BE2C (cell line): ENCODE measurements at regions not wholly inside any gene's neighbourhood (a gene's known extent, or its start where the extent isn't known, plus 50 kb on each side); places are given as distances from the start of the nearest gene placed in this dataset.
A peak's percentile ranks its signal among the peaks of the same experiment; 100 is the strongest.
"Not testable (repeated sequence)": the region's sequence is repeated elsewhere in the genome, so short reads cannot be mapped to it uniquely, and the experiment has no call there.

Source experiments
- DNase-seq: peaks from one replicate; pipeline ENCODE4 v3.0.0-alpha.2; 2020
- H3K27me3 ChIP-seq: fragments of 250-450 bp; sonication (Bioruptor Pico); 2 replicates; pipeline ENCODE4 v1.5.1; 2020; ENCODE audit warnings: mild to moderate bottlenecking
- H3K36me3 ChIP-seq: fragments of 250-450 bp; sonication (Bioruptor Pico); 2 replicates; pipeline ENCODE4 v1.5.1; 2020; ENCODE audit warnings: mild to moderate bottlenecking
- H3K4me1 ChIP-seq: fragments of 250-450 bp; sonication (Bioruptor Pico); 2 replicates; pipeline ENCODE4 v1.5.1; 2020
- H3K4me3 ChIP-seq: 2 replicates; pipeline ENCODE4 v1.5.1; 2011; ENCODE audit warnings: low read depth, low read length
- H3K9me3 ChIP-seq: fragments of 250-450 bp; sonication (Bioruptor Pico); 2 replicates; pipeline ENCODE4 v1.5.1; 2020
- CTCF ChIP-seq: IDR thresholded peaks from 2 replicates; pipeline ENCODE4 v1.5.1; 2012; ENCODE audit warnings: mild to moderate bottlenecking, low read depth, low read length

DNA sequence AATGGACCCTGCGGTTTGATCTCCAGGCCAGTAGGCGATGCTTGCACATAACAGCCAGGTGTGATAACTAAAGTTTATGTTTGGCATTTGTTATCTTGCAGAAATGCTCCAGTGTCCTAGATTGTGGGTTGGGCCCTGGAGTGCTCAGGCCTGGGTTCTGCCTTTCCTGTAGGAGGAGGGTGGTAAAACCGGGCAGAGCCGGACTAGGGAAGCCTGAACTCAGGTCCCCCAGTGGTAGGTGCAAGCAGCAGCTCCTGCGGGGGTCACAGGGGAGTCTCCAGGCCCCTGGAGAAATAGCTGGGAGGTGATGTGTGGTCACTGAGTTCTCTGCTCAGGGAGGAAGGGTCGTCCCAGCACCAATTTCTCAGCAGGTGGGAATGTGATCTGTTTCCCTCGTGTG lies 538.3 kb upstream of the ANO3 start:
- TF ChIP-seq CTCF, result no peak
- no peak for DNase-seq
- H3K4me1 ChIP-seq, result no peaks in the 10 kb centered on the region

DNA sequence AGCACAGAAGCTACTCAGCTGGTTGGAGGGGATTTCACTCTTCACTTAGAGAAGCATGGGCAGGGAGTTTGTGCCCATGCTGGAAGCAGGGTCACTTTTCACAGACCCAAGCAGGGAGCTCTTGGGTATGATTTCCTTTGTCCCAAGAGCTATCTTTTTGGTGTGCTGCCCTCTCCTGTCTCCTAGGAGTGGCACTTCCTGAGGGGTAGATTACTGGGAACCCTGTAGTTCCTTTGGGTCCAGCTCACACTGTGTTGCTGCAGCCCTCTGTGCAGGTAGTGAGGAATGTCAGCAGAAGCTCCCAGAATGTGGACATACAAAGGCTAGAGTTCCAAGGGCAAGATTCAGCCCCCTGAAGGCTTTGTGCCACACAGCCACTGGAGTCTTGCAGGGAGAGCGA lies 537.1 kb upstream of the ANO3 start:
- Histone ChIP-seq H3K4me3 (no peak overlapping the region), H3K9me3 (no peaks in the 10 kb centered on the region), H3K4me1 (no peaks in the 10 kb centered on the region), H3K36me3 (no peaks in the 10 kb centered on the region), H3K27me3 (no peaks in the 10 kb centered on the region)
- no peak for DNase-seq
- TF ChIP-seq CTCF, result no peak

More for the DNA sequence above, 538.3 kb upstream of the ANO3 start:
- Histone ChIP-seq H3K4me3 (no peak overlapping the region), H3K9me3 (no peaks in the 10 kb centered on the region), H3K27me3 (no peaks in the 10 kb centered on the region), H3K36me3 (no peaks in the 10 kb centered on the region)

DNA sequence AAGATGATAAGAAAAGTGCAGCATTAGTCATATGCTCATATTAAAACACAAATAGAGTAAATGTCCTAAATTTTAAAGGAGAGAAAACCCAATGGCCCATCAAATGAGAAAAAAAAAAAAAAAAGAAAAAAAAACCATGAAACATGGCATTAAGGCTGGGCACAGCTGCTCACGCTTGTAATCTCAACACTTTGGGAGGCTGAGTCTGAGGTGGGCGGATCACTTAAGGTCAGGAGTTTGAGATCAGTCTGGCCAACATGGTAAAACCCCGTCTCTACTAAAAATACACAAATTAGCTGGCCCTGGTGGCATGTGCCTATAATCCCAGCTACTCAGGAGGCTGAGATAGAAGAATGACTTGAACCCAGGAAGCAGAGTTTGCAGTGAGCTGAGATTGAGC lies 515.5 kb upstream of the ANO3 start:
- DNase-seq, result no peak
- no peaks in the 10 kb centered on the region for H3K27me3 ChIP-seq
- no peak for TF ChIP-seq CTCF
- no peaks in the 10 kb centered on the region for H3K4me1 ChIP-seq
- no peak overlapping the region for H3K4me3 ChIP-seq
- H3K36me3 ChIP-seq, result no peaks in the 10 kb centered on the region
- no peaks in the 10 kb centered on the region for H3K9me3 ChIP-seq

DNA sequence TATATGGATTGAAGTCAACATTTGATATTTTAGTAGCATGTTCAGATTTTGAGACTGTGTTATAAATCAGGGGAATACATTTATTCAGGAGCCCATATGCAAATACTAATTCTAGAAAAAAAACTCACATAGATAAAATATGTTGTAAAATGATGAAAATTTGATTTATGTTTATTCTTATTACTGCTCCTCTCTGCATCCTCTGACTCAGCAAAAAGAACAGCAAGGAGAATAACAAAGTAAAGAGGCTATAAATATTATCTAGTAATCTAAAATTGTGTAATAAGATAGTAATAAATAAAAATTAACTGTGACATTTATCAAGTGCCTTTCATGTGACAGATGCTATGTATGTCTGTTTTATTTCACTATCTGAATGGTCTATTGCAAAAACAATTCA lies 507.2 kb upstream of the ANO3 start:
- no peak for DNase-seq
- no peak for TF ChIP-seq CTCF
- Histone ChIP-seq H3K4me1 (no peaks in the 10 kb centered on the region), H3K9me3 (no peaks in the 10 kb centered on the region), H3K27me3 (no peaks in the 10 kb centered on the region), H3K36me3 (no peaks in the 10 kb centered on the region), H3K4me3 (no peak overlapping the region)

DNA sequence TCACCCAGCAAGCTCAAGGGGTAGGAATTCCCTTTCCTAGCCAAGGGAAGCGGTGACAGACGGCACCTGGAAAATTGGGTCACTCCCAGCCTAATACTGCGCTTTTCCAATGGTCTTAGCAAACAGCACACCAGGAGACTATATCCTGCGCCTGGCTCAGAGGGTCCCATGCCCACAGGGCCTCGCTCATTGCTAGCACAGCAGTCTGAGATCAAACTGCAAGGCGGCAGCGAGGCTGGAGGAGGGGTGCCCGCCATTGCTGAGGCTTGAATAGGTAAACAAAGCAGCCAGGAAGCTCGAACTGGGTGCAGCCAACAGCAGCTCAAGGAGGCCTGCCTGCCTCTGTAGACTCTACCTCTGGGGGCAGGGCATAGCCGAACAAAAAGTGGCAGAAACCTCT lies 500.4 kb upstream of the ANO3 start:
- not testable (repeated sequence) for H3K9me3 ChIP-seq, H3K36me3 ChIP-seq, DNase-seq, H3K27me3 ChIP-seq, H3K4me1 ChIP-seq, H3K4me3 ChIP-seq

- Histone ChIP-seq H3K4me1 (no peaks in the 10 kb centered on the region), H3K36me3 (no peaks in the 10 kb centered on the region), H3K27me3 (no peaks in the 10 kb centered on the region), H3K9me3 (no peaks in the 10 kb centered on the region), H3K4me3 (no peak overlapping the region)
- peak; percentile 37 for TF ChIP-seq CTCF
- no peak for DNase-seq
Observed at GRCh38 chr11:25838918-25839625, 492.9 kb upstream of the ANO3 start.
